HG02840 (cell line): ENCODE measurements at regions not wholly inside any gene's neighbourhood (a gene's known extent, or its start where the extent isn't known, plus 50 kb on each side); places are given as distances from the start of the nearest gene placed in this dataset.
"Not testable (repeated sequence)": the region's sequence is repeated elsewhere in the genome, so short reads cannot be mapped to it uniquely, and the experiment has no call there.

Experiments
- ATAC-seq: cut with Tn5 transposase; IDR thresholded peaks from one replicate; pipeline ENCODE4 v1.9.1; 2021; ENCODE audit warnings: mild to moderate bottlenecking, moderate library complexity, moderate number of reproducible peaks; ENCODE audit not compliant: unreplicated experiment, low FRiP score

- ATAC-seq, result no peak
These were observed 542.1 kb downstream of the XYLT1 start for GRCh38 chr16:16928532-16929109.

GRCh38 chr16:16930309-16931000 lies 540.3 kb downstream of the XYLT1 start:
- ATAC-seq, result no peak

GRCh38 chr16:16933861-16934260 lies 536.9 kb downstream of the XYLT1 start:
- no peak for ATAC-seq

- no peak for ATAC-seq
These were observed 536.1 kb downstream of the XYLT1 start for GRCh38 chr16:16934660-16935059.

GRCh38 chr16:16935909-16936308 lies 534.9 kb downstream of the XYLT1 start:
- not testable (repeated sequence) for ATAC-seq

GRCh38 chr16:16937576-16937975 lies 533.2 kb downstream of the XYLT1 start:
- no peak for ATAC-seq

GRCh38 chr16:16938009-16938408 lies 532.8 kb downstream of the XYLT1 start:
- ATAC-seq, result no peak

GRCh38 chr16:16938980-16939379 lies 531.8 kb downstream of the XYLT1 start:
- ATAC-seq, result no peak

- no peak for ATAC-seq
These were observed 530.4 kb downstream of the XYLT1 start for GRCh38 chr16:16940351-16940750.

- not testable (repeated sequence) for ATAC-seq
These were observed 527.9 kb downstream of the XYLT1 start for GRCh38 chr16:16942849-16943248.

GRCh38 chr16:16945207-16945606 lies 525.6 kb downstream of the XYLT1 start:
- no peak for ATAC-seq

- ATAC-seq, result no peak
These were observed 514.4 kb downstream of the XYLT1 start for GRCh38 chr16:16956376-16956775.

- no peak for ATAC-seq
These were observed 510.0 kb downstream of the XYLT1 start for GRCh38 chr16:16960785-16961184.

- no peak for ATAC-seq
These were observed 504.3 kb downstream of the XYLT1 start for GRCh38 chr16:16966439-16966838.

GRCh38 chr16:16971042-16971441 lies 499.7 kb downstream of the XYLT1 start:
- no peak for ATAC-seq

GRCh38 chr16:16972831-16973230 lies 497.9 kb downstream of the XYLT1 start:
- no peak for ATAC-seq

GRCh38 chr16:16973707-16974591 lies 496.8 kb downstream of the XYLT1 start:
- no peak for ATAC-seq

- no peak for ATAC-seq
These were observed 488.1 kb downstream of the XYLT1 start for GRCh38 chr16:16982614-16983013.

GRCh38 chr16:16983582-16983981 lies 487.2 kb downstream of the XYLT1 start:
- ATAC-seq, result no peak

GRCh38 chr16:16984091-16984490 lies 486.7 kb downstream of the XYLT1 start:
- ATAC-seq, result not testable (repeated sequence)

- ATAC-seq, result no peak
These were observed 485.1 kb downstream of the XYLT1 start for GRCh38 chr16:16985707-16986106.
